HepG2 (cell line): ENCODE measurements at regions not wholly inside any gene's neighbourhood (a gene's known extent, or its start where the extent isn't known, plus 50 kb on each side); places are given as distances from the start of the nearest gene placed in this dataset.

Experiments used
- ATAC-seq: fragments of 200-7000 bp; cut with Tn5 transposase; 3 replicates; pipeline ENCODE4 v1.9.1; 2020; ENCODE audit warnings: mild to moderate bottlenecking, moderate library complexity
- BruUV-seq: library from RNA; stranded (reverse); fragments of 400-500 nt; replicated peaks from 2 replicates; lab custom pipeline; 2021; lab: Mats Ljungman, UMichigan
- CTCF ChIA-PET: fragments of 300-600 bp; formaldehyde crosslinking; extraction: SDS; loops from one replicate; lab custom pipeline; 2021; ENCODE audit warnings: low total read pairs, inconsistent platforms, low intra/inter-chr PET ratio; lab: Yijun Ruan, JAX
- POLR2A ChIA-PET: fragments of 350-600 bp; sonication (Branson Sonifier 250); formaldehyde crosslinking; loops from one replicate; lab custom pipeline; 2020; ENCODE audit warnings: antibody characterized with exemption, inconsistent platforms; lab: Yijun Ruan, JAX
- DNase-seq: peaks from one replicate; pipeline ENCODE4 v3.0.0-alpha.2; 2015; ENCODE audit warnings: low spot score
- FAIRE-seq: peaks from 3 replicates; lab custom pipeline; 2011; peaks lifted over from hg19 to GRCh38; lab: Jason Lieb, UNC
- H2AFZ ChIP-seq: one replicate; pipeline ENCODE4 v1.6.1; 2011; ENCODE audit warnings: low read length, inconsistent platforms
- H3K27ac ChIP-seq: fragments of 300-600 bp; 3 replicates; pipeline ENCODE4 v1.8.0; 2011; ENCODE audit warnings: mixed run types, mild to moderate bottlenecking, mixed read lengths, low read length, inconsistent platforms; ENCODE audit not compliant: insufficient read depth; ENCODE audit errors: extremely low read length
- H3K27me3 ChIP-seq, 2 experiments: fragments of 200-600 bp in 1 of 2; 2 replicates in 1 of 2; 3 replicates in 1 of 2; pipeline versions ENCODE4 v1.6.0 to v1.8.0; 2011; ENCODE audit warnings: low read length in 2 of 2, mild to moderate bottlenecking in 2 of 2, moderate library complexity in 2 of 2, inconsistent platforms in 1 of 2; ENCODE audit not compliant: insufficient read depth in 2 of 2, control insufficient read depth in 1 of 2
- H3K36me3 ChIP-seq, 2 experiments: fragments of 200-600 bp in 1 of 2; replicated peaks in 1 of 2; 2 replicates in 1 of 2; 3 replicates in 1 of 2; pipeline versions ENCODE4 v1.5.1 to v1.8.0; 2011; ENCODE audit warnings: low read length in 2 of 2, inconsistent platforms in 1 of 2; ENCODE audit not compliant: insufficient read depth in 2 of 2, control insufficient read depth in 1 of 2
- H3K4me1 ChIP-seq: 2 replicates; pipeline ENCODE4 v1.5.1; 2012; ENCODE audit warnings: low read length, inconsistent platforms; ENCODE audit not compliant: insufficient read depth
- H3K4me2 ChIP-seq: 2 replicates; pipeline ENCODE4 v1.6.0; 2011; ENCODE audit warnings: low read depth, low read length, inconsistent platforms
- H3K4me3 ChIP-seq, 3 experiments: fragments of 200-600 bp in 1 of 3; sonication (generic), shearing (Covaris generic) in 1 of 3; replicated peaks in 1 of 3; 2 replicates each; pipeline ENCODE4 v1.5.1; 2011 to 2016; ENCODE audit warnings: low read length in 3 of 3, inconsistent platforms in 2 of 3, low read depth in 2 of 3, mild to moderate bottlenecking in 2 of 3, control low read depth in 1 of 3, mixed read lengths in 1 of 3; ENCODE audit not compliant: insufficient read depth in 1 of 3
- H3K79me2 ChIP-seq: one replicate; pipeline ENCODE4 v1.6.1; 2011; ENCODE audit warnings: low read length, inconsistent platforms; ENCODE audit not compliant: insufficient read depth
- H3K9ac ChIP-seq: 2 replicates; pipeline ENCODE4 v1.6.0; 2011; ENCODE audit warnings: mild to moderate bottlenecking, low read depth, low read length, inconsistent platforms; ENCODE audit not compliant: insufficient read depth
- H3K9me3 ChIP-seq: 2 replicates; pipeline ENCODE4 v1.5.1; 2012; ENCODE audit warnings: mild to moderate bottlenecking, low read length
- H4K20me1 ChIP-seq: 2 replicates; pipeline ENCODE4 v1.6.0; 2011; ENCODE audit warnings: inconsistent platforms, mild to moderate bottlenecking, low read length, moderate library complexity; ENCODE audit not compliant: insufficient read depth
- BORCS8-MEF2B ChIP-seq: sonication (generic); formaldehyde crosslinking; IDR thresholded peaks from 2 replicates; pipeline ENCODE4 v1.8.0; 2022; ENCODE audit warnings: mild to moderate bottlenecking, missing genetic modification reagents
- FOXA3 ChIP-seq: IDR thresholded peaks from 2 replicates; pipeline ENCODE4 v1.6.1; 2016; ENCODE audit warnings: missing genetic modification reagents, missing compliant biosample characterization
- FOXO1 ChIP-seq: sonication (generic); formaldehyde crosslinking; IDR thresholded peaks from 2 replicates; pipeline ENCODE4 v1.4.0; 2020; ENCODE audit warnings: missing genetic modification reagents
- HES4 ChIP-seq: sonication (generic); formaldehyde crosslinking; IDR thresholded peaks from 2 replicates; pipeline ENCODE4 v1.9.0; 2021; ENCODE audit warnings: mild to moderate bottlenecking, missing genetic modification reagents, borderline replicate concordance
- HOXA7 ChIP-seq: sonication (generic); formaldehyde crosslinking; IDR thresholded peaks from 2 replicates; pipeline ENCODE4 v1.8.1; 2022; ENCODE audit warnings: mild to moderate bottlenecking, missing genetic modification reagents, moderate library complexity
- KLF16 ChIP-seq, 2 experiments: sonication (generic) in 1 of 2; formaldehyde crosslinking in 1 of 2; IDR thresholded peaks; 2 replicates each; pipeline versions ENCODE4 v1.6.1 to v1.8.0; 2016 to 2023; ENCODE audit warnings: missing genetic modification reagents in 2 of 2, missing compliant biosample characterization in 1 of 2
- MXD4 ChIP-seq: IDR thresholded peaks from 2 replicates; pipeline ENCODE4 v1.6.1; 2016; ENCODE audit warnings: mild to moderate bottlenecking, missing biosample characterization, missing genetic modification reagents
- MZF1 ChIP-seq: sonication (generic); formaldehyde crosslinking; IDR thresholded peaks from 2 replicates; pipeline ENCODE4 v1.8.1; 2023; ENCODE audit warnings: mild to moderate bottlenecking, missing genetic modification reagents, borderline replicate concordance
- NFIB ChIP-seq: sonication (generic); formaldehyde crosslinking; IDR thresholded peaks from 2 replicates; pipeline ENCODE4 v1.9.0; 2021; ENCODE audit warnings: missing genetic modification reagents, mild to moderate bottlenecking, borderline replicate concordance
- REPIN1 ChIP-seq: sonication (generic); formaldehyde crosslinking; IDR thresholded peaks from 2 replicates; pipeline ENCODE4 v1.8.0; 2022; ENCODE audit warnings: missing genetic modification reagents, low read depth, mild to moderate bottlenecking, borderline replicate concordance
- SMAD3 ChIP-seq: sonication (generic); formaldehyde crosslinking; IDR thresholded peaks from 2 replicates; pipeline ENCODE4 v1.4.0; 2020; ENCODE audit warnings: missing genetic modification reagents
- STAT5B ChIP-seq: sonication (generic); formaldehyde crosslinking; IDR thresholded peaks from 2 replicates; pipeline ENCODE4 v1.4.0; 2020; ENCODE audit warnings: missing genetic modification reagents
- XBP1 ChIP-seq: sonication (generic); formaldehyde crosslinking; IDR thresholded peaks from 2 replicates; pipeline ENCODE4 v1.5.0; 2020; ENCODE audit warnings: missing genetic modification reagents
- XRCC5 ChIP-seq: fragments of 200-400 bp; formaldehyde crosslinking; optimal IDR thresholded peaks from 2 replicates; pipeline ENCODE3; 2017; ENCODE audit warnings: mild to moderate bottlenecking, low read length
- ZFP36 ChIP-seq: fragments of 150-350 bp; IDR thresholded peaks from 2 replicates; pipeline ENCODE4 v1.6.1; 2018; ENCODE audit warnings: borderline replicate concordance, low read length, low read depth; ENCODE audit not compliant: partially characterized antibody
- ZFX ChIP-seq: sonication (generic); formaldehyde crosslinking; IDR thresholded peaks from 2 replicates; pipeline ENCODE4 v1.4.0; 2020; ENCODE audit warnings: mild to moderate bottlenecking, low read depth, missing genetic modification reagents, moderate library complexity
- ZNF160 ChIP-seq: sonication (generic); formaldehyde crosslinking; IDR thresholded peaks from 2 replicates; pipeline ENCODE4 v1.8.0; 2022; ENCODE audit warnings: mild to moderate bottlenecking, inconsistent platforms, missing genetic modification reagents
- ZNF17 ChIP-seq: sonication (generic); formaldehyde crosslinking; IDR thresholded peaks from 2 replicates; pipeline ENCODE4 v1.5.0; 2020; ENCODE audit warnings: mild to moderate bottlenecking, missing genetic modification reagents
- WGBS: methylation state at CpG from one replicate; pipeline ENCODE4 v1.1.6; 2017; ENCODE audit warnings: low lambda C conversion rate; 5-methylcytosine and 5-hydroxymethylcytosine counted together
- in situ Hi-C: cut with HindIII; loops from 2 replicates; pipeline ENCODE4 v1.10.0; 2017; ENCODE audit warnings: low pct_unique_long_range_greater_than_20kb; ENCODE audit not compliant: extremely low pct_ligation_motif_present
- intact Hi-C: fragments of 100-400 bp; cut with micrococcal nuclease; formaldehyde crosslinking; loops from one replicate; pipeline ENCODE4 v1.10.0; 2022; ENCODE audit not compliant: unreplicated experiment
- TF ChIP-seq, protein P1 (sequence below): sonication (generic); formaldehyde crosslinking; IDR thresholded peaks from 2 replicates; pipeline ENCODE4 v1.5.0; 2020; ENCODE audit warnings: missing genetic modification reagents
- TF ChIP-seq, protein P2 (sequence below): sonication (generic); formaldehyde crosslinking; IDR thresholded peaks from 2 replicates; pipeline ENCODE4 v1.4.0; 2020; ENCODE audit warnings: mild to moderate bottlenecking, missing genetic modification reagents

DNA sequence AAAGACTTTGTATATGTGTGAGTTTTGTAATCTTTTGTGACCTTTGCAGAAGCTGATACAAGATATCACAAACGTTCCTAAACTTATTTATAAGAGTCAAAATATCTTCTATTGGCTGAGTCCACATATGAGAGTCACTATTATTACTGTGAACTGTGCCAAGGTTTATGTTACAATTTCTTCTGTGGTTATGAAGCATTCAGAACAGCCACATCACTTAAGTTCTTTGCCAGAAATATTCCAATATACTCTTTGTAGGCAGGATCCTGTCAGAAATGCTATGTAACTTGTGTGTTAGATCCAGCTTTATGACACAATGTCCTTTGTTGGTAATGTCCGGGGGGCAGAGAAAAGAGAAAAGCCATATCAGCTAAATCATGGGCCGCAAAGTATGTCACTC lies 1030.3 kb upstream of the AMELY start:
- intact Hi-C loops, result no loop called here
- ATAC-seq (no peak), DNase-seq (no peak)
- no peak overlapping the region for H3K4me3 ChIP-seq
- TF ChIP-seq HOXA7 (CRISPR knock-in tag), result no peak
- TF ChIP-seq XBP1, result no peak
- TF ChIP-seq NFIB, result no peak
- no peak for TF ChIP-seq ZFX (CRISPR knock-in tag)
- TF ChIP-seq SMAD3 (CRISPR knock-in tag), result no peak
- TF ChIP-seq ZNF160, result no peak
- TF ChIP-seq, protein P1, sequence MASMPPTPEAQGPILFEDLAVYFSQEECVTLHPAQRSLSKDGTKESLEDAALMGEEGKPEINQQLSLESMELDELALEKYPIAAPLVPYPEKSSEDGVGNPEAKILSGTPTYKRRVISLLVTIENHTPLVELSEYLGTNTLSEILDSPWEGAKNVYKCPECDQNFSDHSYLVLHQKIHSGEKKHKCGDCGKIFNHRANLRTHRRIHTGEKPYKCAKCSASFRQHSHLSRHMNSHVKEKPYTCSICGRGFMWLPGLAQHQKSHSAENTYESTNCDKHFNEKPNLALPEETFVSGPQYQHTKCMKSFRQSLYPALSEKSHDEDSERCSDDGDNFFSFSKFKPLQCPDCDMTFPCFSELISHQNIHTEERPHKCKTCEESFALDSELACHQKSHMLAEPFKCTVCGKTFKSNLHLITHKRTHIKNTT, result no peak
- no peak for TF ChIP-seq FOXA3 (CRISPR knock-in tag)
- TF ChIP-seq, protein P2, sequence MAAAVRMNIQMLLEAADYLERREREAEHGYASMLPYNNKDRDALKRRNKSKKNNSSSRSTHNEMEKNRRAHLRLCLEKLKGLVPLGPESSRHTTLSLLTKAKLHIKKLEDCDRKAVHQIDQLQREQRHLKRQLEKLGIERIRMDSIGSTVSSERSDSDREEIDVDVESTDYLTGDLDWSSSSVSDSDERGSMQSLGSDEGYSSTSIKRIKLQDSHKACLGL (CRISPR knock-in tag), result no peak
- no peak for TF ChIP-seq ZFP36
- TF ChIP-seq XRCC5, result no peak
- no peak for TF ChIP-seq KLF16 (CRISPR knock-in tag; IDR thresholded peaks at IDR 0.05)
- TF ChIP-seq STAT5B (CRISPR knock-in tag), result no peak
- no peak for TF ChIP-seq REPIN1
- no peak for TF ChIP-seq BORCS8-MEF2B (CRISPR knock-in tag)
- no peak for TF ChIP-seq MZF1 (CRISPR knock-in tag)
- TF ChIP-seq ZNF17 (CRISPR knock-in tag), result no peak
- TF ChIP-seq FOXO1, result no peak
- no peak for TF ChIP-seq MXD4 (CRISPR knock-in tag)
- no peak for TF ChIP-seq HES4 (CRISPR knock-in tag)
- TF ChIP-seq, all 625 proteins: peak for 0
- BruUV-seq, result no TSS peak
- Histone ChIP-seq H3K27me3 (no peaks in the 10 kb centered on the region), H4K20me1 (no peaks in the 10 kb centered on the region), H3K4me2 (no peak overlapping the region), H3K27ac (no peak overlapping the region), H3K9me3 (no peaks in the 10 kb centered on the region), H3K9ac (no peak overlapping the region), H3K79me2 (no peaks in the 10 kb centered on the region), H3K4me1 (no peaks in the 10 kb centered on the region), H3K36me3 (no peaks in the 10 kb centered on the region), H2AFZ (no peak overlapping the region)
- ChIA-PET POLR2A (no interaction called here), CTCF (no interaction called here)
- no peak for FAIRE-seq
- in situ Hi-C loops, result loop anchor here (25.0 kb wide), 1 partner anchor 105 kb away; no protein-coding TSS in a partner anchor
- WGBS, result 2% methylated on average over 2 of the region's 3 CpGs
